ENCODE measurements at regions not wholly inside any gene's neighbourhood (a gene's known extent, or its start where the extent isn't known, plus 50 kb on each side); places are given as distances from the start of the nearest gene placed in this dataset.

DNA sequence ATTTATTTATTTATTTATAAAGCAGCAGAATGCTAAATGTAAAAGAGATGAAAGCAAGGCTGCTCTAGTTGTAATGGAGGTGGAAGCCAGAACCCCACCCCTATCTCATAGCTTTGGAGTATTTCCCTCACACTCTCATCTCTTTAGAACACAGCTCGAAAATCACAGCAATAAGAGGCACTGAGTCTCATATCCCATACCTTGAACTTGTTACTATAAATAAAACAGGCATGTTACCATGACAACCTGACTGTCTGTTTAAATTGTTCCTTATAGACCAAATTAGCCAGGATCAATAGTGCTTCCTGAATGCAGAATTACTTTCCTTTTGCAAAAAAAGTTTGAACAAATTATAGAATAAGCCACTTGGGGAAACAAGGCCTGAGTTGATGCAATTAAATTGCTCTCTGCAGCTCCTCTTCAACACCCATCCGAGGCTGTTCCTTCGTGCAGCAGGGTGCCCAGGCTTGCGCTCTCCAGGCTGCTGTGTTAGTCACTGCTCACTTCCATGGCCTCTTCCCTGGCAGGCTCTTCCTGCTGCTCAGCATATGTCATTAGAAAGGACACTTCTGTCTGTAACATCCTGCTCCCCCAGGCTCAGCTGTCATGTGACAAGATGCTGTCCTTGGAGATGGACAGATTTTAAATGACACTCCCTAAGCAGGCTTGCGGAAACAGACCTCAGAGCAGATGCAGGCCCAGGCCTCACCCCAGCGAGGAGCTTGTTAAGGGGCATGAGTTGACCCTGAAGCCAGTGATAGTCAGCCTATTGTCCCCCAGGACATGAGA lies 120.2 kb downstream of the CARTPT start:
- no peak for FAIRE-seq
- TF ChIP-seq KDM1A (IDR thresholded peaks at IDR 0.05; ENCODE audit: low read depth) (no peak), NR3C1 (IDR thresholded peaks at IDR 0.05) (no peak), HOXB5 (CRISPR knock-in tag; IDR thresholded peaks at IDR 0.05) (no peak), HOXB13 (CRISPR knock-in tag; IDR thresholded peaks at IDR 0.05; ENCODE audit: low read depth) (no peak), KDM5A (IDR thresholded peaks at IDR 0.05) (no peak), NPAS2 (CRISPR knock-in tag; IDR thresholded peaks at IDR 0.05; ENCODE audit: borderline replicate concordance) (no peak), TFCP2L1 (CRISPR knock-in tag; IDR thresholded peaks at IDR 0.05) (no peak), RAD21 (conservative IDR thresholded peaks at IDR 0.05 in 1 of 2, IDR thresholded peaks at IDR 0.05 in 1 of 2) (no peak), CHD4 (IDR thresholded peaks at IDR 0.05; ENCODE audit: borderline replicate concordance) (no peak), FOSB (CRISPR knock-in tag; IDR thresholded peaks at IDR 0.05) (no peak), RARB (CRISPR knock-in tag; IDR thresholded peaks at IDR 0.05) (no peak), CHD2 (IDR thresholded peaks at IDR 0.05; ENCODE audit: low read length, partially characterized antibody) (no peak), MAZ (IDR thresholded peaks at IDR 0.05; ENCODE audit: borderline replicate concordance, low read depth, low read length) (no peak), FOSL2 (IDR thresholded peaks at IDR 0.05) (no peak), FOSL2 (CRISPR knock-in tag; IDR thresholded peaks at IDR 0.05) (no peak), FOXS1 (CRISPR knock-in tag; IDR thresholded peaks at IDR 0.05) (no peak)
- TF ChIP-seq, protein P1, sequence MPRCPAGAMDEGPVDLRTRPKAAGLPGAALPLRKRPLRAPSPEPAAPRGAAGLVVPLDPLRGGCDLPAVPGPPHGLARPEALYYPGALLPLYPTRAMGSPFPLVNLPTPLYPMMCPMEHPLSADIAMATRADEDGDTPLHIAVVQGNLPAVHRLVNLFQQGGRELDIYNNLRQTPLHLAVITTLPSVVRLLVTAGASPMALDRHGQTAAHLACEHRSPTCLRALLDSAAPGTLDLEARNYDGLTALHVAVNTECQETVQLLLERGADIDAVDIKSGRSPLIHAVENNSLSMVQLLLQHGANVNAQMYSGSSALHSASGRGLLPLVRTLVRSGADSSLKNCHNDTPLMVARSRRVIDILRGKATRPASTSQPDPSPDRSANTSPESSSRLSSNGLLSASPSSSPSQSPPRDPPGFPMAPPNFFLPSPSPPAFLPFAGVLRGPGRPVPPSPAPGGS (IDR thresholded peaks at IDR 0.05): no peak
- TF ChIP-seq, protein P2, sequence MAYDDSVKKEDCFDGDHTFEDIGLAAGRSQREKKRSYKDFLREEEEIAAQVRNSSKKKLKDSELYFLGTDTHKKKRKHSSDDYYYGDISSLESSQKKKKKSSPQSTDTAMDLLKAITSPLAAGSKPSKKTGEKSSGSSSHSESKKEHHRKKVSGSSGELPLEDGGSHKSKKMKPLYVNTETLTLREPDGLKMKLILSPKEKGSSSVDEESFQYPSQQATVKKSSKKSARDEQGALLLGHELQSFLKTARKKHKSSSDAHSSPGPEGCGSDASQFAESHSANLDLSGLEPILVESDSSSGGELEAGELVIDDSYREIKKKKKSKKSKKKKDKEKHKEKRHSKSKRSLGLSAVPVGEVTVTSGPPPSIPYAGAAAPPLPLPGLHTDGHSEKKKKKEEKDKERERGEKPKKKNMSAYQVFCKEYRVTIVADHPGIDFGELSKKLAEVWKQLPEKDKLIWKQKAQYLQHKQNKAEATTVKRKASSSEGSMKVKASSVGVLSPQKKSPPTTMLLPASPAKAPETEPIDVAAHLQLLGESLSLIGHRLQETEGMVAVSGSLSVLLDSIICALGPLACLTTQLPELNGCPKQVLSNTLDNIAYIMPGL (CRISPR knock-in tag; IDR thresholded peaks at IDR 0.05; ENCODE audit: borderline replicate concordance): no peak
- TF ChIP-seq, protein P3, sequence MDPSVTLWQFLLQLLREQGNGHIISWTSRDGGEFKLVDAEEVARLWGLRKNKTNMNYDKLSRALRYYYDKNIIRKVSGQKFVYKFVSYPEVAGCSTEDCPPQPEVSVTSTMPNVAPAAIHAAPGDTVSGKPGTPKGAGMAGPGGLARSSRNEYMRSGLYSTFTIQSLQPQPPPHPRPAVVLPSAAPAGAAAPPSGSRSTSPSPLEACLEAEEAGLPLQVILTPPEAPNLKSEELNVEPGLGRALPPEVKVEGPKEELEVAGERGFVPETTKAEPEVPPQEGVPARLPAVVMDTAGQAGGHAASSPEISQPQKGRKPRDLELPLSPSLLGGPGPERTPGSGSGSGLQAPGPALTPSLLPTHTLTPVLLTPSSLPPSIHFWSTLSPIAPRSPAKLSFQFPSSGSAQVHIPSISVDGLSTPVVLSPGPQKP (IDR thresholded peaks at IDR 0.05; ENCODE audit: low read depth, low read length): no peak
- TF ChIP-seq, protein P4, sequence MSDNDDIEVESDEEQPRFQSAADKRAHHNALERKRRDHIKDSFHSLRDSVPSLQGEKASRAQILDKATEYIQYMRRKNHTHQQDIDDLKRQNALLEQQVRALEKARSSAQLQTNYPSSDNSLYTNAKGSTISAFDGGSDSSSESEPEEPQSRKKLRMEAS (IDR thresholded peaks at IDR 0.05): no peak
- TF ChIP-seq, protein P5, sequence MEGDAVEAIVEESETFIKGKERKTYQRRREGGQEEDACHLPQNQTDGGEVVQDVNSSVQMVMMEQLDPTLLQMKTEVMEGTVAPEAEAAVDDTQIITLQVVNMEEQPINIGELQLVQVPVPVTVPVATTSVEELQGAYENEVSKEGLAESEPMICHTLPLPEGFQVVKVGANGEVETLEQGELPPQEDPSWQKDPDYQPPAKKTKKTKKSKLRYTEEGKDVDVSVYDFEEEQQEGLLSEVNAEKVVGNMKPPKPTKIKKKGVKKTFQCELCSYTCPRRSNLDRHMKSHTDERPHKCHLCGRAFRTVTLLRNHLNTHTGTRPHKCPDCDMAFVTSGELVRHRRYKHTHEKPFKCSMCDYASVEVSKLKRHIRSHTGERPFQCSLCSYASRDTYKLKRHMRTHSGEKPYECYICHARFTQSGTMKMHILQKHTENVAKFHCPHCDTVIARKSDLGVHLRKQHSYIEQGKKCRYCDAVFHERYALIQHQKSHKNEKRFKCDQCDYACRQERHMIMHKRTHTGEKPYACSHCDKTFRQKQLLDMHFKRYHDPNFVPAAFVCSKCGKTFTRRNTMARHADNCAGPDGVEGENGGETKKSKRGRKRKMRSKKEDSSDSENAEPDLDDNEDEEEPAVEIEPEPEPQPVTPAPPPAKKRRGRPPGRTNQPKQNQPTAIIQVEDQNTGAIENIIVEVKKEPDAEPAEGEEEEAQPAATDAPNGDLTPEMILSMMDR (IDR thresholded peaks at IDR 0.05): no peak
- no peak overlapping the region for H3K27ac ChIP-seq
- H3K4me3 ChIP-seq: no peak overlapping the region
- H3K4me1 ChIP-seq: no peaks in the 10 kb centered on the region
- no peak overlapping the region for H3K4me2 ChIP-seq
- H3K9me3 ChIP-seq: no peaks in the 10 kb centered on the region
- ChIA-PET POLR2A (no interaction called here), CTCF (no interaction called here)
- no peak for DNase-seq (ENCODE audit: low read depth in 1 of 2, low spot score in 1 of 2)
- no peak for ATAC-seq
- 61% methylated on average over 6 of the region's 6 CpGs for WGBS (ENCODE audit: missing lambda C conversion rate)

Data from A549 (cell line).